Activated CD8-positive, alpha-beta memory T cell treated with anti-CD3 and anti-CD28 coated beads, Interleukin-2, amount 10 ng/mL, durations not matched to agents 7 days and 5 days (primary cell): ENCODE measurements at regions not wholly inside any gene's neighbourhood (a gene's known extent, or its start where the extent isn't known, plus 50 kb on each side); places are given as distances from the start of the nearest gene placed in this dataset.
A peak's percentile ranks its signal among the peaks of the same experiment; 100 is the strongest.

Source experiments
- ATAC-seq: fragments of 150-1000 bp; cut with Tn5 transposase; one replicate; pipeline ENCODE4 v1.10.0; 2021; ENCODE audit warnings: moderate library complexity
- CTCF ChIA-PET: fragments of 350-600 bp; sonication (Branson Sonifier 250); formaldehyde crosslinking; loops from one replicate; lab custom pipeline; 2021; ENCODE audit warnings: antibody characterized with exemption; lab: Charles Lee
- DNase-seq: peaks from one replicate; pipeline ENCODE4 v3.0.0-alpha.2; 2020
- H3K27ac Mint-ChIP-seq: one replicate; pipeline ENCODE4 v1.8.0; 2021; ENCODE audit warnings: mild to moderate bottlenecking, mixed read lengths
- H3K27me3 Mint-ChIP-seq: one replicate; pipeline ENCODE4 v1.8.0; 2021; ENCODE audit warnings: mixed read lengths
- H3K36me3 Mint-ChIP-seq: one replicate; pipeline ENCODE4 v1.8.0; 2021; ENCODE audit warnings: mild to moderate bottlenecking, mixed read lengths
- H3K4me1 Mint-ChIP-seq: one replicate; pipeline ENCODE4 v1.8.0; 2021; ENCODE audit warnings: mixed read lengths
- H3K4me3 Mint-ChIP-seq: one replicate; pipeline ENCODE4 v1.8.0; 2021; ENCODE audit warnings: mild to moderate bottlenecking, moderate library complexity, mixed read lengths
- H3K9me3 Mint-ChIP-seq: one replicate; pipeline ENCODE4 v1.8.0; 2022; ENCODE audit warnings: low read depth, mixed read lengths

DNA sequence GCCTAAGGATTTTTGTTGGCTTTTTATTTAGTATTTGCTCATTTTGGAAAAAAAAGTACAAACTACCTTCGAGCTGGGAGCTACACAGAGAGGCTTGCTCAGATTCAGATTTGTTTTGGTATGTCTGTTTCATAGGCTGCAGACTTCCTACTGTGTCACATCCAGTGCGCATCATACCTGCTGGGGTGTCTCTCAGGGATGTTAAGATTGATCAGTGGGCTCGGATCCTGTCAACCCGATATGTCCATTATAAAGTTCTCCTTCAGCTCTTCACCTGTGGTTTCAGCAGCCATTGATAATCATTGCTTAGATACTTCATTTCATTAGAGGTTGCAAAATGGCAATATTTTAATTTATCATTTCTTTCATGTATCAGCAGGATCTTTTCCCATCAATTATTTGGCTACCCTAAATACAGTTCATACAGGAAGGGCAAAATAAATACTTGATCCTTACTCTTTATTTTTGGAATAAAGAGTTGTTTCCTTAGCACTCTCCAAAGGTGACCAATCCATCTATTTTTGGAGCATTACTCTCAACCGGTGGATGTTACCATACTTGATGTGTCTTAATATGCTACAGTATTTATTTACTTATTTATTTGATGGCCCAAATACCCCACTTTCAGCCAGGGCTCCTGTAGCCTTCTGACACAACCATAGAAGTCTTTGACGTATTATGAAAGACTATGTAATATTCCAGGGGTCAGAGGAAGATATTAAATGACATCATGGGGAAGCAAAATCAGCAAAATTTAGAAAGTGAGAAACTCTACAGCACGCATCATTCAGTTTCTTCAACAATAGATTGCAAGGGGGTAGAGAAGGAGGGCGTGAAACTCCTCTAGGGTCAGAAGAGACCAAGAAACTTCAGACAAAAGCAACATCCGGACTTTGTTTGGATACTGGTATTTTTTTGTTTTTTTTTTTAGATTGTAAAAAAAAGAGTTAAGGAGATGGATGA lies 55.3 kb upstream of the HNRNPU start:
- CTCF ChIA-PET: no interaction called here
- Mint-ChIP-seq H3K4me3 (peak overlapping the region; percentile 74), H3K27me3 (peaks cover 26% of the 10 kb centered on the region), H3K9me3 (no peaks in the 10 kb centered on the region), H3K36me3 (no peaks in the 10 kb centered on the region), H3K4me1 (peaks cover 8% of the 10 kb centered on the region), H3K27ac (no peak overlapping the region)
- DNase-seq (no peak), ATAC-seq (no peak)

DNA sequence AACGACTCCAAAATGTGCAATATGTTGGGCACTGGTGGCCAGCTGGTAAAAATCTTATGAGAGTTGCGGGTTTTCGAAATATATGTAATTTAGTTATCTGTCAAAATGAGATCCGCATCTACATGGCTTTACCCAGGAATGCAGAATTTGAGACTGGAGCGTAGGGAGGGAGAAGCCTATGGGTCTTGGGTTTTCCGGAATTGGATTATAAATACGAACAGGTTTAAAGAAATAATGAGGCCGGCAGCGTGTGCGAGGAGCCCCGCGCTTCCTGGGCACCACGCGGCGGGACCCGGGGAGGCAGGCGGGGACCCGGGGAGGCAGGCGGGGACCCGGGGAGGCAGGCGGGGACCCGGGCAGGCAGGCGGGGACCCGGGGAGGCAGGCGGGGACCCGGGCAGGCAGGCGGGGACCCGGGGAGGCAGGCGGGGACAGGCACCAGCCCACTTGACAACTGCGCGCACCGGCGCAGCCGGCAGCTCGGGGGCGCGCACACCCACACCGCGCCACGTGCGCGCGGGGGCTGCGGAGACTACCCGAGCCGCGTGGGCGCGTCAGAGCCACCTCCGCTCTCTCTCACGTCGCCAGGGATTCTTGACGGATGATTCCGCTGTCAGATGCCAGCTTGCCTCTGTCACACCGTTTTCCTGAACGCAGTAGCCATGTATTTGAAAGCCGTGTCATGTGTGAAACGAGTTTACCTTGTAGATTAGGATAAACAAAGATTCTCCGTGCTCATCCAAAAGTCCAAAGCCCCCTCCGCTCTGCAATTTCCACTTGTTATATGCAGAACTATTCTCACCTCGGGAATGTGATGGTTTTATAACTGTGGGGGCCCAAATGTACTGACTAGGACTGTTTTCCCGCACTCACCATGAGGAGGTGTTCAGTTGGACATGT lies 54.3 kb upstream of the HNRNPU start:
- peaks cover 23% of the 10 kb centered on the region for H3K27me3 Mint-ChIP-seq
- H3K4me3 Mint-ChIP-seq: peak overlapping the region; percentile 74
- H3K4me1 Mint-ChIP-seq: peaks cover 8% of the 10 kb centered on the region
- DNase-seq (peak; percentile 54), ATAC-seq (peak; percentile 90)
- no peak overlapping the region for H3K27ac Mint-ChIP-seq
- CTCF ChIA-PET: interaction anchor here (0.8 kb wide), 1 partner anchor 124 kb away, joined by 3 read pairs; no protein-coding TSS in a partner anchor
- no peaks in the 10 kb centered on the region for H3K9me3 Mint-ChIP-seq
- no peaks in the 10 kb centered on the region for H3K36me3 Mint-ChIP-seq

- Mint-ChIP-seq H3K4me3 (no peak overlapping the region), H3K27ac (no peak overlapping the region), H3K4me1 (peaks cover 8% of the 10 kb centered on the region), H3K27me3 (peaks cover 18% of the 10 kb centered on the region), H3K36me3 (no peaks in the 10 kb centered on the region), H3K9me3 (no peaks in the 10 kb centered on the region)
- ATAC-seq (no peak), DNase-seq (no peak)
- CTCF ChIA-PET: interaction anchor here (0.8 to 1.4 kb wide), 3 partner anchors 38 to 125 kb away, joined by 3 read pairs; no protein-coding TSS in a partner anchor
These were observed 52.8 kb upstream of the HNRNPU start for GRCh38 chr1:244917073-244917670.

DNA sequence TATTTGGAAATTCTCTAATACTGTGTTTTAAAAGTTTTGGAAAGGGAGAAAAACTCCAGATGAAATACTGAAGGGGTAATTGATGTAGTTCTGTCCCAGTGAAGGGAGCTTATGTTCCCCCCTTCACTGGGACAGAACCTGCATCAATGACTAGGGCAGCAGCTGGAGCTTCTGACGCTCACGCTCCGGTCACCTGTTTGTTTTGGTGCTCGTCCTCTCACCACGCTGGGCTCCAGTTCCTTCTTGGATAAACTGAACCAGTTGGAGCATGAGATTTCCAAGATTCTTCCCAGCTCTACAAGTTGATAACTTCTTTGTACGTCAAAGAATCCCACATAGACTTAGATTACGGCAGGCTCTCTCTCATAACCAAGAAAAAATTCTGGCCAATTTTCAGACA lies 51.4 kb upstream of the HNRNPU start:
- DNase-seq: no peak
- H3K36me3 Mint-ChIP-seq: no peaks in the 10 kb centered on the region
- H3K4me1 Mint-ChIP-seq: peaks cover 8% of the 10 kb centered on the region
- CTCF ChIA-PET: interaction anchor here (1.2 kb wide), 1 partner anchor 39 kb away, joined by 3 read pairs; no protein-coding TSS in a partner anchor
- no peak overlapping the region for H3K27ac Mint-ChIP-seq
- H3K4me3 Mint-ChIP-seq: no peak overlapping the region
- ATAC-seq: no peak
- H3K9me3 Mint-ChIP-seq: no peaks in the 10 kb centered on the region
- H3K27me3 Mint-ChIP-seq: peaks cover 16% of the 10 kb centered on the region

DNA sequence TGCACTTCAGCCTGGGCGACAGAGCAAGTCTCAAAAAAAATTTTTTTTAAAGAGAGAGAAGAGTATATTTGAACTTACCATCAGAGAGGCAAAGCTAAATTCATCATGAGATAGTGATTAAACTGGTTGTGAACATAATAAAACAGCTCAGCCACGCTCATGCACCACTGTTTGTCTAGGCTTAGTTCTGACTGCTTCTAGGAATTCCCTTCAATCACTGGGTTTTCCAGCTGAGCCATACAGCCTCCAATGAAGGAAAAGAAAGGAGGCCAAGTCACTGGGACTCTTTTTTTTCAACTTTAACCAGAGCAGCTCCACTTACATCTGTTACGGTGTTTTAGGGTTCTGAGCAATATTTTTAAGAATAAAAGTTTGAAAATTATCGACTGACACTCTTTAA lies 50.4 kb upstream of the HNRNPU start:
- no peaks in the 10 kb centered on the region for H3K9me3 Mint-ChIP-seq
- no peak for DNase-seq
- peaks cover 8% of the 10 kb centered on the region for H3K4me1 Mint-ChIP-seq
- H3K4me3 Mint-ChIP-seq: no peak overlapping the region
- CTCF ChIA-PET: interaction anchor here (0.6 kb wide), 1 partner anchor 1950 kb away, joined by 3 read pairs; no protein-coding TSS in a partner anchor
- no peaks in the 10 kb centered on the region for H3K36me3 Mint-ChIP-seq
- H3K27me3 Mint-ChIP-seq: peaks cover 11% of the 10 kb centered on the region
- no peak overlapping the region for H3K27ac Mint-ChIP-seq
- no peak for ATAC-seq
